Thyroid gland (tissue), 4 donors: ENCODE measurements at regions not wholly inside any gene's neighbourhood (a gene's known extent, or its start where the extent isn't known, plus 50 kb on each side); places are given as distances from the start of the nearest gene placed in this dataset.

Experiments
- POLR2A ChIP-seq, 2 donors: fragments of 450-650 bp; IDR thresholded peaks; one replicate each; pipeline ENCODE4 v1.6.1; 2017; ENCODE audit warnings: antibody characterized with exemption in 2 of 2, mild to moderate bottlenecking in 2 of 2, moderate library complexity in 1 of 2
- TF ChIP-seq, protein P1 (sequence below), 6 experiments: fragments of 200-600 bp in 3 of 6; fragments of 450-650 bp in 3 of 6; sonication (generic) in 3 of 6; IDR thresholded peaks; one replicate each; pipeline ENCODE4 v1.5.1; 2016 to 2019; ENCODE audit warnings: antibody characterized with exemption in 6 of 6, mild to moderate bottlenecking in 2 of 6, inconsistent platforms in 1 of 6, moderate library complexity in 1 of 6

DNA sequence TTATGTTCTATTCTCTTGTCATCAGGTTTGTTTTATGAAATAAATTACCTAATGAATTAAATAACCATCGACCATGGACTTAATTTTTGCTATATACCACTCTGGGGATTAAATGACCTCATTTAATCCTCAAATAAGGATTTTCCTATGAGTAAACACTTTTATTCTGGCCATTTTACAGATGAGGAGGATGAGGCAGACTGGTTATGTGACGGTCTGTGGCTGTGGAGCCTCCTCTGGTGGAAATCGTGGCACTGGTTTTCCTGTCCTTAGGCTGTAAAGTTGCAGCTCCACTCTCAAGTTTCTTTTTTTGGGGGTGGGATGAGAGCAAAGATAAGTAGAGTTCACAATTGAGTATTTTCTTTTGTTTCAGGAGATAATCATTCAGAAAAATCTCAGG, 105.2 kb downstream of the XCL2 start:
- TF ChIP-seq, protein P1, sequence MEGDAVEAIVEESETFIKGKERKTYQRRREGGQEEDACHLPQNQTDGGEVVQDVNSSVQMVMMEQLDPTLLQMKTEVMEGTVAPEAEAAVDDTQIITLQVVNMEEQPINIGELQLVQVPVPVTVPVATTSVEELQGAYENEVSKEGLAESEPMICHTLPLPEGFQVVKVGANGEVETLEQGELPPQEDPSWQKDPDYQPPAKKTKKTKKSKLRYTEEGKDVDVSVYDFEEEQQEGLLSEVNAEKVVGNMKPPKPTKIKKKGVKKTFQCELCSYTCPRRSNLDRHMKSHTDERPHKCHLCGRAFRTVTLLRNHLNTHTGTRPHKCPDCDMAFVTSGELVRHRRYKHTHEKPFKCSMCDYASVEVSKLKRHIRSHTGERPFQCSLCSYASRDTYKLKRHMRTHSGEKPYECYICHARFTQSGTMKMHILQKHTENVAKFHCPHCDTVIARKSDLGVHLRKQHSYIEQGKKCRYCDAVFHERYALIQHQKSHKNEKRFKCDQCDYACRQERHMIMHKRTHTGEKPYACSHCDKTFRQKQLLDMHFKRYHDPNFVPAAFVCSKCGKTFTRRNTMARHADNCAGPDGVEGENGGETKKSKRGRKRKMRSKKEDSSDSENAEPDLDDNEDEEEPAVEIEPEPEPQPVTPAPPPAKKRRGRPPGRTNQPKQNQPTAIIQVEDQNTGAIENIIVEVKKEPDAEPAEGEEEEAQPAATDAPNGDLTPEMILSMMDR (IDR thresholded peaks at IDR 0.05) = no peak
- TF ChIP-seq POLR2A (IDR thresholded peaks at IDR 0.05) = no peak
